Activated CD4-positive, alpha-beta memory T cell treated with anti-CD3 and anti-CD28 coated beads, Interleukin-2, amount 10 ng/mL, durations not matched to agents 7 days and 5 days (primary cell): ENCODE measurements at regions not wholly inside any gene's neighbourhood (a gene's known extent, or its start where the extent isn't known, plus 50 kb on each side); places are given as distances from the start of the nearest gene placed in this dataset.

ENCODE experiments used
- CTCF ChIA-PET: fragments of 350-600 bp; sonication (Branson Sonifier 250); formaldehyde crosslinking; loops from one replicate; lab custom pipeline; 2021; ENCODE audit warnings: antibody characterized with exemption, inconsistent platforms; lab: Charles Lee
- POLR2A ChIA-PET: fragments of 350-600 bp; sonication (Branson Sonifier 250); formaldehyde crosslinking; loops from one replicate; lab custom pipeline; 2021; ENCODE audit warnings: antibody characterized with exemption; lab: Charles Lee
- DNase-seq: peaks from one replicate; pipeline ENCODE4 v3.0.0-alpha.2; 2020
- H3K27ac Mint-ChIP-seq: one replicate; pipeline ENCODE4 v1.8.0; 2021; ENCODE audit warnings: mild to moderate bottlenecking, mixed read lengths
- H3K27me3 Mint-ChIP-seq: one replicate; pipeline ENCODE4 v1.8.0; 2021; ENCODE audit warnings: mixed read lengths
- H3K36me3 Mint-ChIP-seq: one replicate; pipeline ENCODE4 v1.8.0; 2021; ENCODE audit warnings: low read depth, mixed read lengths
- H3K4me1 Mint-ChIP-seq: one replicate; pipeline ENCODE4 v1.8.0; 2021; ENCODE audit warnings: mixed read lengths
- H3K4me3 Mint-ChIP-seq: one replicate; pipeline ENCODE4 v1.8.0; 2021; ENCODE audit warnings: mild to moderate bottlenecking, mixed read lengths
- H3K9me3 Mint-ChIP-seq: one replicate; pipeline ENCODE4 v1.8.0; 2021; ENCODE audit warnings: mixed read lengths

- no peak overlapping the region for H3K27ac Mint-ChIP-seq
- H3K9me3 Mint-ChIP-seq: no peaks in the 10 kb centered on the region
- CTCF ChIA-PET: no interaction called here
- DNase-seq: no peak
- POLR2A ChIA-PET: no interaction called here
- H3K4me3 Mint-ChIP-seq: no peak overlapping the region
- no peaks in the 10 kb centered on the region for H3K27me3 Mint-ChIP-seq
- H3K36me3 Mint-ChIP-seq: no peaks in the 10 kb centered on the region
- H3K4me1 Mint-ChIP-seq: no peaks in the 10 kb centered on the region
These were observed 348.5 kb upstream of the ACTBL2 start for GRCh38 chr5:57831090-57831489.

- Mint-ChIP-seq H3K9me3 (no peaks in the 10 kb centered on the region), H3K4me3 (no peak overlapping the region), H3K27ac (no peak overlapping the region), H3K27me3 (no peaks in the 10 kb centered on the region), H3K4me1 (no peaks in the 10 kb centered on the region), H3K36me3 (no peaks in the 10 kb centered on the region)
- no peak for DNase-seq
- CTCF ChIA-PET: no interaction called here
- POLR2A ChIA-PET: no interaction called here
These were observed 345.6 kb upstream of the ACTBL2 start for GRCh38 chr5:57828221-57828620.

GRCh38 chr5:57825031-57825686, 342.5 kb upstream of the ACTBL2 start:
- DNase-seq: no peak
- no peak overlapping the region for H3K27ac Mint-ChIP-seq
- H3K9me3 Mint-ChIP-seq: no peaks in the 10 kb centered on the region
- no peaks in the 10 kb centered on the region for H3K27me3 Mint-ChIP-seq
- CTCF ChIA-PET: no interaction called here
- no peak overlapping the region for H3K4me3 Mint-ChIP-seq
- H3K4me1 Mint-ChIP-seq: no peaks in the 10 kb centered on the region
- POLR2A ChIA-PET: no interaction called here
- no peaks in the 10 kb centered on the region for H3K36me3 Mint-ChIP-seq

- no peak for DNase-seq
- Mint-ChIP-seq H3K27me3 (no peaks in the 10 kb centered on the region), H3K27ac (no peak overlapping the region), H3K36me3 (no peaks in the 10 kb centered on the region), H3K9me3 (no peaks in the 10 kb centered on the region), H3K4me1 (no peaks in the 10 kb centered on the region), H3K4me3 (no peak overlapping the region)
- CTCF ChIA-PET: no interaction called here
- POLR2A ChIA-PET: no interaction called here
These were observed 342.0 kb upstream of the ACTBL2 start for GRCh38 chr5:57824623-57825022.

- DNase-seq: no peak
- no peaks in the 10 kb centered on the region for H3K27me3 Mint-ChIP-seq
- no peaks in the 10 kb centered on the region for H3K4me1 Mint-ChIP-seq
- POLR2A ChIA-PET: no interaction called here
- no peaks in the 10 kb centered on the region for H3K36me3 Mint-ChIP-seq
- H3K9me3 Mint-ChIP-seq: no peaks in the 10 kb centered on the region
- H3K4me3 Mint-ChIP-seq: no peak overlapping the region
- no peak overlapping the region for H3K27ac Mint-ChIP-seq
- CTCF ChIA-PET: no interaction called here
These were observed 341.4 kb upstream of the ACTBL2 start for GRCh38 chr5:57824047-57824446.

- no peaks in the 10 kb centered on the region for H3K27me3 Mint-ChIP-seq
- no peak overlapping the region for H3K27ac Mint-ChIP-seq
- H3K9me3 Mint-ChIP-seq: no peaks in the 10 kb centered on the region
- DNase-seq: no peak
- CTCF ChIA-PET: no interaction called here
- H3K4me3 Mint-ChIP-seq: no peak overlapping the region
- H3K36me3 Mint-ChIP-seq: no peaks in the 10 kb centered on the region
- POLR2A ChIA-PET: no interaction called here
- no peaks in the 10 kb centered on the region for H3K4me1 Mint-ChIP-seq
These were observed 340.0 kb upstream of the ACTBL2 start for GRCh38 chr5:57822651-57823050.

GRCh38 chr5:57818397-57818796, 335.8 kb upstream of the ACTBL2 start:
- no peak overlapping the region for H3K27ac Mint-ChIP-seq
- no peaks in the 10 kb centered on the region for H3K36me3 Mint-ChIP-seq
- ChIA-PET POLR2A (no interaction called here), CTCF (no interaction called here)
- no peaks in the 10 kb centered on the region for H3K9me3 Mint-ChIP-seq
- no peaks in the 10 kb centered on the region for H3K27me3 Mint-ChIP-seq
- H3K4me1 Mint-ChIP-seq: no peaks in the 10 kb centered on the region
- no peak overlapping the region for H3K4me3 Mint-ChIP-seq
- DNase-seq: no peak

GRCh38 chr5:57817924-57818323, 335.3 kb upstream of the ACTBL2 start:
- CTCF ChIA-PET: no interaction called here
- Mint-ChIP-seq H3K4me3 (no peak overlapping the region), H3K36me3 (no peaks in the 10 kb centered on the region), H3K4me1 (no peaks in the 10 kb centered on the region), H3K9me3 (no peaks in the 10 kb centered on the region), H3K27me3 (no peaks in the 10 kb centered on the region), H3K27ac (no peak overlapping the region)
- POLR2A ChIA-PET: no interaction called here
- DNase-seq: no peak

GRCh38 chr5:57817001-57817453, 334.4 kb upstream of the ACTBL2 start:
- no peaks in the 10 kb centered on the region for H3K36me3 Mint-ChIP-seq
- H3K4me1 Mint-ChIP-seq: no peaks in the 10 kb centered on the region
- ChIA-PET POLR2A (no interaction called here), CTCF (no interaction called here)
- no peak for DNase-seq
- H3K27ac Mint-ChIP-seq: no peak overlapping the region
- no peaks in the 10 kb centered on the region for H3K9me3 Mint-ChIP-seq
- H3K27me3 Mint-ChIP-seq: no peaks in the 10 kb centered on the region
- H3K4me3 Mint-ChIP-seq: no peak overlapping the region

GRCh38 chr5:57816108-57816507, 333.5 kb upstream of the ACTBL2 start:
- no peaks in the 10 kb centered on the region for H3K4me1 Mint-ChIP-seq
- H3K36me3 Mint-ChIP-seq: no peaks in the 10 kb centered on the region
- no peak overlapping the region for H3K27ac Mint-ChIP-seq
- POLR2A ChIA-PET: no interaction called here
- H3K9me3 Mint-ChIP-seq: no peaks in the 10 kb centered on the region
- CTCF ChIA-PET: interaction anchor here (0.7 kb wide), 1 partner anchor 388 kb away, joined by 6 read pairs; no protein-coding TSS in a partner anchor
- no peaks in the 10 kb centered on the region for H3K27me3 Mint-ChIP-seq
- H3K4me3 Mint-ChIP-seq: no peak overlapping the region
- no peak for DNase-seq

GRCh38 chr5:57805732-57806131, 323.1 kb upstream of the ACTBL2 start:
- no peaks in the 10 kb centered on the region for H3K36me3 Mint-ChIP-seq
- ChIA-PET POLR2A (no interaction called here), CTCF (no interaction called here)
- H3K27ac Mint-ChIP-seq: no peak overlapping the region
- no peak for DNase-seq
- H3K9me3 Mint-ChIP-seq: no peaks in the 10 kb centered on the region
- no peaks in the 10 kb centered on the region for H3K27me3 Mint-ChIP-seq
- no peaks in the 10 kb centered on the region for H3K4me1 Mint-ChIP-seq
- no peak overlapping the region for H3K4me3 Mint-ChIP-seq

GRCh38 chr5:57805170-57805569, 322.6 kb upstream of the ACTBL2 start:
- no peak overlapping the region for H3K4me3 Mint-ChIP-seq
- H3K36me3 Mint-ChIP-seq: no peaks in the 10 kb centered on the region
- CTCF ChIA-PET: no interaction called here
- H3K9me3 Mint-ChIP-seq: no peaks in the 10 kb centered on the region
- H3K4me1 Mint-ChIP-seq: no peaks in the 10 kb centered on the region
- POLR2A ChIA-PET: no interaction called here
- no peak overlapping the region for H3K27ac Mint-ChIP-seq
- DNase-seq: no peak
- H3K27me3 Mint-ChIP-seq: no peaks in the 10 kb centered on the region

GRCh38 chr5:57804505-57804904, 321.9 kb upstream of the ACTBL2 start:
- POLR2A ChIA-PET: no interaction called here
- H3K36me3 Mint-ChIP-seq: no peaks in the 10 kb centered on the region
- H3K9me3 Mint-ChIP-seq: no peaks in the 10 kb centered on the region
- no peak overlapping the region for H3K27ac Mint-ChIP-seq
- no peak overlapping the region for H3K4me3 Mint-ChIP-seq
- no peaks in the 10 kb centered on the region for H3K4me1 Mint-ChIP-seq
- no peaks in the 10 kb centered on the region for H3K27me3 Mint-ChIP-seq
- CTCF ChIA-PET: no interaction called here
- no peak for DNase-seq

- no peak overlapping the region for H3K27ac Mint-ChIP-seq
- CTCF ChIA-PET: no interaction called here
- no peak for DNase-seq
These were observed 321.4 kb upstream of the ACTBL2 start for GRCh38 chr5:57804007-57804444.

More at GRCh38 chr5:57804007-57804444, 321.4 kb upstream of the ACTBL2 start:
- Mint-ChIP-seq H3K27me3 (no peaks in the 10 kb centered on the region), H3K36me3 (no peaks in the 10 kb centered on the region), H3K4me1 (no peaks in the 10 kb centered on the region), H3K4me3 (no peak overlapping the region), H3K9me3 (no peaks in the 10 kb centered on the region)
- POLR2A ChIA-PET: no interaction called here
